GM10248 (cell line): ENCODE measurements at regions not wholly inside any gene's neighbourhood (a gene's known extent, or its start where the extent isn't known, plus 50 kb on each side); places are given as distances from the start of the nearest gene placed in this dataset.

ENCODE experiments used
- CTCF ChIA-PET: fragments of 300-600 bp; sonication (Branson Sonifier 250); formaldehyde crosslinking; extraction: SDS; loops from one replicate; lab custom pipeline; 2021; ENCODE audit warnings: antibody characterized with exemption; lab: Yijun Ruan, JAX
- POLR2A ChIA-PET: fragments of 350-650 bp; sonication (Branson Sonifier 250); formaldehyde crosslinking; extraction: SDS; loops from one replicate; lab custom pipeline; 2020; ENCODE audit warnings: antibody characterized with exemption; lab: Yijun Ruan, JAX
- DNase-seq: peaks from one replicate; pipeline ENCODE4 v3.0.0; 2012; ENCODE audit errors: extremely low spot score
- TF ChIP-seq, protein P1 (sequence below): IDR thresholded peaks from 2 replicates; pipeline ENCODE4 v1.5.1; 2012; ENCODE audit warnings: mild to moderate bottlenecking, low read depth; ENCODE audit errors: extremely low read depth, missing control alignments, control extremely low read depth

DNA sequence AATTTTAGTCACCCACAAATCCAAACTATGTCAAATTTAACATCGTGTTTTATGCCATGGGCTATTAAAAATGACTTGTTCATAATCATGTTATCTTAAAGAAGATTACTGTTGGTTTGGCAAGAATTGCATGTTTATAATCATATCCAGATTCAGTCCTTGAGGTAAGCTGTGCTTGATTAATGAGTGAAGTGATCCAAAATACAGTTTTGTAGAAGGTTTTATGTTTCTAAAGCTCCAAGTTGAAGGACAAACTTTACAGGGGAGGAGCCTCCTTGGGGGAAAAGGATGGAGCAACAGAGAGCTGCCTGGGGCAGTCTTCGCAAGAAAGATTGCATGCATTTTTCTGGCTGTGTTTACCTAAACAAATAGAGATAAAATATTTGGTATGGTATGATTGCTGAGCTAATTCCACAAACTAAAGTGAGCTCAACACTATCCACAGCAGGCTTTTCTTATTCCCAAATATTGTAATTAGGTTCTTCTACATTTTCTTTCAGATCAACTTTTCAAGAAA is 189.5 kb upstream of the TYRP1 start:
- CTCF ChIA-PET = interaction anchor here (0.8 to 2.1 kb wide), 3 partner anchors 8 to 22 kb away, joined by 3 to 6 read pairs (median 3); no protein-coding TSS in a partner anchor
- no peak for DNase-seq
- POLR2A ChIA-PET = no interaction called here
- TF ChIP-seq, protein P1, sequence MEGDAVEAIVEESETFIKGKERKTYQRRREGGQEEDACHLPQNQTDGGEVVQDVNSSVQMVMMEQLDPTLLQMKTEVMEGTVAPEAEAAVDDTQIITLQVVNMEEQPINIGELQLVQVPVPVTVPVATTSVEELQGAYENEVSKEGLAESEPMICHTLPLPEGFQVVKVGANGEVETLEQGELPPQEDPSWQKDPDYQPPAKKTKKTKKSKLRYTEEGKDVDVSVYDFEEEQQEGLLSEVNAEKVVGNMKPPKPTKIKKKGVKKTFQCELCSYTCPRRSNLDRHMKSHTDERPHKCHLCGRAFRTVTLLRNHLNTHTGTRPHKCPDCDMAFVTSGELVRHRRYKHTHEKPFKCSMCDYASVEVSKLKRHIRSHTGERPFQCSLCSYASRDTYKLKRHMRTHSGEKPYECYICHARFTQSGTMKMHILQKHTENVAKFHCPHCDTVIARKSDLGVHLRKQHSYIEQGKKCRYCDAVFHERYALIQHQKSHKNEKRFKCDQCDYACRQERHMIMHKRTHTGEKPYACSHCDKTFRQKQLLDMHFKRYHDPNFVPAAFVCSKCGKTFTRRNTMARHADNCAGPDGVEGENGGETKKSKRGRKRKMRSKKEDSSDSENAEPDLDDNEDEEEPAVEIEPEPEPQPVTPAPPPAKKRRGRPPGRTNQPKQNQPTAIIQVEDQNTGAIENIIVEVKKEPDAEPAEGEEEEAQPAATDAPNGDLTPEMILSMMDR = no peak

DNA sequence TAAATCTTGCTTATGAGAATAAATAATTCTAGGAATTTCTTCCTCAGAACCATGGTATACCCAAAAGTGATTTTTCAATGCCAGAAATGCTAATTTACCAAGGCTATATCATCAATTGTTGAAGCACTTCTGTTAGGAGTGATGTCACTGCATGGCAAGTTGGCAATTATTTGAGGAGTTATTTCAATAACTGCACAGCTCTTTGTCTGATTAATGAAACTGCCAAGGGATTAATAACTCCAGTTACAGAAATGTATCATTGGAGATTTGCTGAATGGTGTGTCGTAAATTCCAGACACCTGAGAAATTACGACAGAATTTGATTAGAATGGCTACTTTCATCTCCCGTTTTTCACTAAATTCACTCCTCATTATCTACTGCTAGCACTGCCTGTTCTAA is 182.6 kb upstream of the TYRP1 start:
- TF ChIP-seq, protein P1 = no peak
- CTCF ChIA-PET = interaction anchor here (2.9 kb wide), 1 partner anchor 13 kb away, joined by 7 read pairs; no protein-coding TSS in a partner anchor
- POLR2A ChIA-PET = no interaction called here
- no peak for DNase-seq

DNA sequence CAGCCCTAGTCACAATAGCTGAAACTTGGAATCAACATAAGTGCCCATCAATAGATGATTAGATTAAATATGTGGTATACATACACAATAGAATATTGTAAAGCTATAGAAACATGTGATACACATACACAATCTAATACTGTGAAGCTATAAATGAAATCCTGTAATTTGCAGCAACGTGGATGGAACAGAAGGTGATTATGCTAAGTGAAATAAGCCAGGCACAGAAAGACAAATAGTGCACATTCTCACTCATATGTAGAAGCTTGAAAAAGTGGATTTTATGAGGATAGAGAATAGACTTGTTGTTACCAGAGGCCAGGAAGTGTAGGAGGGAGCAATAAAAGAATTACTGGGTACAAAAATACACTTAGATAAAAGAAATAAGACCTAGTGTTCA is 181.5 kb upstream of the TYRP1 start:
- ChIA-PET POLR2A (no interaction called here), CTCF (interaction anchor here (0.9 to 2.9 kb wide), 2 partner anchors 8 to 12 kb away, joined by 3 to 7 read pairs; no protein-coding TSS in a partner anchor)
- no peak for DNase-seq
- TF ChIP-seq, protein P1 = no peak

DNA sequence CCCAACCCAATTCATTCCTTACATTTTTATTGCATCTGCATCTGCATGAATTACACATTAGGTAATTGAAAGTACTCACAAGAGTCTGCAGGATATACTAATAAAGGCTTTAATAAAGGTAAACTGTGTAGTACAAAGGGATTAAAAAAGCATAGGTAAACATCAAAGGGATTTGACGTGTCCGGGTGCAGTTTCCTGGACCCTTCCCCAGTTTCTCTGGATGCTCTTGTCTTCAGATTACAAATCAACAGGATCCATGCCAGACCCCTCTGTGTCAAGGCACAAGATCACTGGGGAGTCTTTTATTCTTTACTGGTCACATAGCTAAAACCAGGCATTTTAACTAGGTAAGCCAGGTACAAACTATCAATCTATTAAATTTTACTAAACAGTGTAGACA is 177.2 kb upstream of the TYRP1 start:
- ChIA-PET CTCF (no interaction called here), POLR2A (no interaction called here)
- no peak for DNase-seq
- TF ChIP-seq, protein P1 = no peak

DNA sequence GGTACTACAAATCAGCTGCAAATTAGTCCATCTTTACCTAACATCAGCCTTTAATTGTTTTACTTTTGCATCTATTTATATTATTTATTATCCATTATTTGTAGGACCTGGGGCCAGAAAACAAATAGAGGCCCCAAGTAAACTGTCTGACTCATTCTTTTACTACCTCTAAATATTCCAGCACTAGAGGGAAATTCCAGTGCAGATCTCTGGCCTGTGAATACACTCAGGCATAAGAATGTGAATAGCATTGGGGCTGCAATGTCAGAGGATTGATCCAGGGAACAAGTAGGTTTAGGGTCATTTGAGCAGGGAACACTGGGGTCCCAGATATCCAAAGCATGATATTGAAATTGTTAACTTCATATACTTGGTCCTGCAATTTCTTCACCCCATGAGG is 176.6 kb upstream of the TYRP1 start:
- TF ChIP-seq, protein P1 = no peak
- ChIA-PET CTCF (no interaction called here), POLR2A (no interaction called here)
- DNase-seq = no peak

DNA sequence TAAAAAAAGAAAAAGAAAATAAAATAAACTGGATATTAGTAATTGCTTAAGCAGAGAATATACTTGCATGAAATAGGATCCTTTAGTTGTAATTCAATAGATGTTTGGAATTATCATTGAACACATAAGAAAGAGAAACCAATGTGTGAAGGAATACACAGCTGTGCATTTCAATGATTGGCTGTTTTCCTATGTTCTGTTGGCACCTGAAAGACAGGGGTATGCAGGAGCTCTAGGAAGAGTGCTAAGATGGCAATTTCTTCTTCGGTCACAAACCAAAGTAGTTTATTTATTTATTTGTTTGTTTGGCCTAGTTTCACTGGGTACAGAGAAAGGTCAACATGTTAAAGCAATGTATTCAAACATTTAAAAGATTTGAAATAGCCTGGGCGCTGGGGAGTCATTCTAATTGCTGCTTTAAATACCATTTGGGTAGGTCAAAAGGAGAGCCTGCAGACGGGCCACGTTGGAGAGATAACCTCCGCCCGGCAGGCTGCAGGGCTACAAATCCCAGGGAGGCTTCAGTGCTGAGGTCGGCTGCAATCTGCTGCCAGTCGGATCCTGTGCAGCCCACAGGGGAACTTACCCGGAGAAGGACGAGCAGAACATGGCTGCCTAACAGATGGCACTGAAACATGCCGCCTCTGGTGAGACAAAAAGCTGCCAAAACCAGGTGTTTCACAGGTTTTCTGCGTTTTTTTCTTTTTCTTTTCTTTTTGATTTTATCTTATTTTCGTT is 154.2 kb upstream of the TYRP1 start:
- ChIA-PET CTCF (interaction anchor here (1.3 kb wide), 2 partner anchors 24 to 73 kb away, joined by 3 read pairs; no protein-coding TSS in a partner anchor), POLR2A (no interaction called here)
- TF ChIP-seq, protein P1 = no peak
- DNase-seq = no peak
